Hematopoietic multipotent progenitor cell (in vitro differentiated cells): ENCODE measurements at regions not wholly inside any gene's neighbourhood (a gene's known extent, or its start where the extent isn't known, plus 50 kb on each side); places are given as distances from the start of the nearest gene placed in this dataset.
"Not testable (repeated sequence)": the region's sequence is repeated elsewhere in the genome, so short reads cannot be mapped to it uniquely, and the experiment has no call there.

ENCODE experiments used
- DNase-seq, 3 donors: peaks; one replicate each; pipeline ENCODE4 v3.0.0-alpha.2; 2011 to 2015; ENCODE audit warnings: low read depth in 2 of 3, low spot score in 2 of 3

- not testable (repeated sequence) for DNase-seq
Measured at GRCh38 chr3:185306286-185306685, 52.4 kb upstream of the EHHADH start.

GRCh38 chr3:185306847-185307246, 53.0 kb upstream of the EHHADH start:
- DNase-seq = no peak

GRCh38 chr3:185308126-185308754, 54.4 kb upstream of the EHHADH start:
- DNase-seq = peak; percentile 1 to 66 (median 33)

- DNase-seq = no peak
Measured at GRCh38 chr3:185309302-185309701, 53.6 kb upstream of the MAP3K13 start.

GRCh38 chr3:185309795-185310194, 53.1 kb upstream of the MAP3K13 start:
- DNase-seq = no peak

DNA sequence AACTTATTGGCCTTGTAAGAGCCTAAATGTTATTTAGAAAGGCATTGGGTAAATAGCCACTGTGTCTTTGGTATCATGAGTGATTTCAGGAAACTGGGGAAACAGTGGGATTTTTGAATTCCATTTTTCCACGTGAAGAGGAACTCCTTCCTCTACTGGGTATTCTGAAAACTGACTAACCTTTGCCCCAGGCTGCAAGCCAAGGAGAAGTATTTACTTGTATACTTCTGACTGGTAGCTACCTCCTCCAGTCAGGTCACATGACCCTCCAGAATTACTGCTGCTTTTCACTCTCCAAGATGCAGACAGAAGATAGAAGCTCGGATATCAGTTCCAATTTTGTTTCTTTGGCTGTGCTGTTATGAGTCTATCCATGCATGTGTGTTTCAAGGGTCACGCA, 50.9 kb upstream of the MAP3K13 start:
- DNase-seq = no peak
